K562 (cell line): ENCODE measurements at regions not wholly inside any gene's neighbourhood (a gene's known extent, or its start where the extent isn't known, plus 50 kb on each side); places are given as distances from the start of the nearest gene placed in this dataset.
A peak's percentile ranks its signal among the peaks of the same experiment; 100 is the strongest.

Experiments
- CHD2 ChIP-seq: IDR thresholded peaks from 2 replicates; pipeline ENCODE4 v1.6.1; 2011; ENCODE audit warnings: low read depth, low read length
- CLOCK ChIP-seq: fragments of 250-450 bp; sonication (Bioruptor Pico); IDR thresholded peaks from 2 replicates; pipeline ENCODE4 v1.4.0; 2020; ENCODE audit warnings: mild to moderate bottlenecking, moderate library complexity, borderline replicate concordance
- ETV1 ChIP-seq: fragments of 450-650 bp; conservative IDR thresholded peaks from 2 replicates; pipeline ENCODE4 v1.6.1; 2016; ENCODE audit warnings: missing genetic modification characterization, control low read depth, low read depth, missing compliant biosample characterization
- GTF2E2 ChIP-seq: fragments of 200-800 bp; sonication (Bioruptor generic); IDR thresholded peaks from 2 replicates; pipeline ENCODE4 v1.6.1; 2016; ENCODE audit warnings: missing genetic modification characterization, missing compliant biosample characterization
- HNRNPUL1 ChIP-seq: fragments of 200-400 bp; formaldehyde crosslinking; IDR thresholded peaks from 2 replicates; pipeline ENCODE4 v1.6.1; 2017; ENCODE audit warnings: low read length
- JUNB ChIP-seq: fragments of 450-650 bp; formaldehyde crosslinking; conservative IDR thresholded peaks from 2 replicates; pipeline ENCODE4 v1.4.0; 2020; ENCODE audit warnings: mild to moderate bottlenecking
- MBD1 ChIP-seq: fragments of 250-450 bp; sonication (Bioruptor Pico); IDR thresholded peaks from 2 replicates; pipeline ENCODE4 v1.8.0; 2022; ENCODE audit warnings: inconsistent platforms
- PTBP1 ChIP-seq: fragments of 200-400 bp; formaldehyde crosslinking; IDR thresholded peaks from 2 replicates; pipeline ENCODE4 v1.6.1; 2017; ENCODE audit warnings: low read depth, low read length
- RAD21 ChIP-seq, 2 experiments: fragments of 250-450 bp in 1 of 2; fragments of 450-650 bp in 1 of 2; sonication (Bioruptor Pico) in 1 of 2; formaldehyde crosslinking in 1 of 2; IDR thresholded peaks in 1 of 2; conservative IDR thresholded peaks in 1 of 2; 2 replicates each; pipeline versions ENCODE4 v1.4.0 to v1.8.0; 2020 to 2022; ENCODE audit warnings: mild to moderate bottlenecking in 2 of 2, moderate library complexity in 1 of 2
- REST ChIP-seq, 2 experiments: fragments of 450-650 bp; formaldehyde crosslinking in 1 of 2; IDR thresholded peaks; 2 replicates each; pipeline versions ENCODE4 v1.4.0 to v1.6.1; 2014 to 2020; ENCODE audit warnings: mild to moderate bottlenecking in 2 of 2, borderline replicate concordance in 1 of 2, low read depth in 1 of 2
- SPI1 ChIP-seq: IDR thresholded peaks from 2 replicates; pipeline ENCODE4 v1.6.1; 2011; ENCODE audit warnings: low read depth, low read length, control low read depth, borderline replicate concordance
- TAL1 ChIP-seq: fragments of 450-650 bp; IDR thresholded peaks from 2 replicates; pipeline ENCODE4 v1.6.1; 2016; ENCODE audit warnings: mild to moderate bottlenecking
- TEAD4 ChIP-seq, 2 experiments: sonication (generic) in 1 of 2; formaldehyde crosslinking in 1 of 2; IDR thresholded peaks; 2 replicates each; pipeline versions ENCODE4 v1.6.1 to v1.8.0; 2012 to 2022; ENCODE audit warnings: borderline replicate concordance in 1 of 2, inconsistent platforms in 1 of 2, low read length in 1 of 2, mild to moderate bottlenecking in 1 of 2, missing genetic modification reagents in 1 of 2

- TF ChIP-seq CLOCK: no peak
- TF ChIP-seq RAD21 (CRISPR knock-in tag; conservative IDR thresholded peaks at IDR 0.05 in 1 of 2, IDR thresholded peaks at IDR 0.05 in 1 of 2): peak; percentile 76 to 85
- no peak for TF ChIP-seq GTF2E2
- TF ChIP-seq CHD2: no peak
- TF ChIP-seq MBD1 (CRISPR knock-in tag): no peak
- TF ChIP-seq HNRNPUL1: no peak
- peak; percentile 64; the same call in 1 of the 2 replicates for TF ChIP-seq REST (IDR thresholded peaks at IDR 0.05; ENCODE audit: borderline replicate concordance)
- TF ChIP-seq REST (CRISPR knock-in tag; IDR thresholded peaks at IDR 0.05; ENCODE audit: low read depth): no peak
- peak; percentile 76 for TF ChIP-seq SPI1
- 0 out of 2 replicates have a peak, but pooled peaks have one; percentile 18 for TF ChIP-seq ETV1 (tag)
- 0 out of 2 replicates have a peak, but pooled peaks have one; percentile 19 for TF ChIP-seq TEAD4 (IDR thresholded peaks at IDR 0.05; ENCODE audit: low read length)
- TF ChIP-seq TEAD4 (CRISPR knock-in tag; IDR thresholded peaks at IDR 0.05; ENCODE audit: borderline replicate concordance): no peak
- no peak for TF ChIP-seq TAL1
- TF ChIP-seq PTBP1: no peak
- no peak for TF ChIP-seq JUNB
These were observed 383.3 kb downstream of the MTX2 start (continued) for GRCh38 chr2:176652300-176653182.
